Activated T-cell treated with anti-CD3 and anti-CD28 coated beads, Interleukin-2, amount 50 U/mL, for 24 hours (primary cell): ENCODE measurements at regions not wholly inside any gene's neighbourhood (a gene's known extent, or its start where the extent isn't known, plus 50 kb on each side); places are given as distances from the start of the nearest gene placed in this dataset.

Experiments used
- DNase-seq: peaks from one replicate; pipeline ENCODE4 v3.0.0-alpha.2; 2020
- H3K27ac Mint-ChIP-seq: 2 replicates; pipeline ENCODE4 v1.8.0; 2020; ENCODE audit warnings: mild to moderate bottlenecking, mixed read lengths
- H3K27me3 Mint-ChIP-seq: 2 replicates; pipeline ENCODE4 v1.8.0; 2020; ENCODE audit warnings: mixed read lengths
- H3K36me3 Mint-ChIP-seq: 2 replicates; pipeline ENCODE4 v1.8.0; 2020; ENCODE audit warnings: low read depth, mixed read lengths
- H3K4me1 Mint-ChIP-seq: 2 replicates; pipeline ENCODE4 v1.8.0; 2020; ENCODE audit warnings: low read depth, mixed read lengths
- H3K4me3 Mint-ChIP-seq: 2 replicates; pipeline ENCODE4 v1.8.0; 2020; ENCODE audit warnings: mild to moderate bottlenecking, moderate library complexity, mixed read lengths
- H3K9me3 Mint-ChIP-seq: 2 replicates; pipeline ENCODE4 v1.8.0; 2020; ENCODE audit warnings: mixed read lengths

DNA sequence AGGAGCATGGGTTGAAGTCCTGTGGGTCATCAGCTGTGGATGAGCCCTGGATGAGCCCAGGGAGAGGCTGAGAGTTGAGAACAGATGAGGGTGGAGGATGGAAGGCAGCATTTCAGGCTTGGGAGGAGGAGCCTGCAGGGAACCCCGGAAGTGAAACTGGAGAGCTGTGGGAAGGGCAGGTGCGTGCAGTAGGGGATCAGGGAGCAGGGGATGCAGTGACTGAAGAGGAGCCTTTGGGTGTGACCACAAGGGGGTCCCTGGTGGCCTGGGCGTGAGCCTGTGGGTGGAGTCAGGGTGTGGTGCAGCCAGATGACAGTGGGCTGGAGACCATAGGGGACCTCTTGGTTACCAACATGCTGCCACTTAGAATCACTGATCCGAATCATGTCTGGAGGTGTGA lies 115.5 kb downstream of the PAPOLA start:
- no peaks in the 10 kb centered on the region for H3K36me3 Mint-ChIP-seq
- H3K27ac Mint-ChIP-seq = no peak overlapping the region
- H3K27me3 Mint-ChIP-seq = peaks cover 23% of the 10 kb centered on the region
- H3K4me3 Mint-ChIP-seq = no peak overlapping the region
- DNase-seq = no peak
- no peaks in the 10 kb centered on the region for H3K9me3 Mint-ChIP-seq
- no peaks in the 10 kb centered on the region for H3K4me1 Mint-ChIP-seq

DNA sequence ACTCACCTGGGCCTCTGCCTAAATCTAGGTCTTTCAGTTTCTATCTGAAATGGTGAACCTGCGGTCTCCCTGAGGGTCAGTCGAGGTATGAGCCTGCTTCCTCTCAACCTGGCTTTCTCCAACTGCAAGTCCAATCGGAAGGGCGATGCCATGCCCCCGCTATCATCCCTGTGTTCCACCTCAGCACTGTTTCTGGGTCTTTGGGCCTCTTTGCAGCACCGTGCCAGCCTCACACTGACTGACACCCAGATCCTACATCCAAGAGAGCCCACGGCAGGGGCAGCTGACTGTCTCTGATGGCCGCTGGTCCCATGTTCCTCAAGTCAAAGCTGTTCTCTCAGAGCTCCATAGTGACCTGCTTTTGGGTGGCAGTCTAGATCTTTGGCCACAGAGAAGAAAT lies 120.7 kb downstream of the PAPOLA start:
- no peaks in the 10 kb centered on the region for H3K9me3 Mint-ChIP-seq
- peaks cover 16% of the 10 kb centered on the region for H3K27me3 Mint-ChIP-seq
- no peaks in the 10 kb centered on the region for H3K36me3 Mint-ChIP-seq
- no peaks in the 10 kb centered on the region for H3K4me1 Mint-ChIP-seq
- H3K4me3 Mint-ChIP-seq = no peak overlapping the region
- H3K27ac Mint-ChIP-seq = no peak overlapping the region
- DNase-seq = no peak

DNA sequence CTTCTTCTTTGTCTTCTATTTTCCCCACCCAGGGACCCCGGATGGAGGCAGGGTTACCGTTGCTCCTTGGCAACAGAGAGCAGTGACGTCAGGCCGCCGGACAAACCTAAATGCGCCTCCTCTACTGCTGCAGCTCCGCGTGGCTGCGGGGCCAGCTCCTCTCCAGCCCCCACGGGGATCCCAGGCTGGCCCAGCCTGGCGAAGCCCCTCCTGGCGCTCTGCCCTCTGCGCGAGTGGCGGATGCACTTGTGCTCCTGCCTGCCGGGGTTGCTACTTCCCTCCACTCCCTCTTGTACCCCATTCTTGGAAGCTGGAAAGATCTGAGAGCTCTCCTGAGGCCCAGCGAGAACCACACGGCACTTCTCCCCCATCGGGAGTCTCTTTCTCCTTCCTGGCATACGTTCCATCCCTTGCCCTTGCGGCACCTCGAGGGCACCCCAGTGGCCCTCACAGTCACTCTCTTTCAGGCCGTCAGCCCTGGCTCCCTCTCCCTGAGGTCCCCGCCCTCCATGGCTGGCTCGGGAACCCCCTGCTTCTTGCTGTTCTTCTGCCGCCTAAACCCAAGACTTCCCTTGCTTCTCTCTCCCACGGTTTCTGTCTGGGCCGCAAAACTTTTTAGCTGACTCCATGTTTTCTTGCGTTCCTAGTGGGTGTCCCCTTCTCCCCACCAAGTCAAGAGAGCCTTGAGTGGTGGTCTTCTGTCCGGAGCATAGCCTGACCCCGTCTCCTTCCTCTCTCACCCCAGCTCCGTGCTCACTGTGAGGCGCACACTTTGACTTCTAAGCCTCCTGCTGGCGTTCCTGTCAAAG lies 121.7 kb downstream of the PAPOLA start:
- Mint-ChIP-seq H3K27ac (no peak overlapping the region), H3K36me3 (no peaks in the 10 kb centered on the region), H3K9me3 (no peaks in the 10 kb centered on the region), H3K4me1 (no peaks in the 10 kb centered on the region), H3K4me3 (no peak overlapping the region), H3K27me3 (peaks cover 16% of the 10 kb centered on the region)
- DNase-seq = peak; percentile 11

- DNase-seq = peak; percentile 21
- Mint-ChIP-seq H3K4me3 (no peak overlapping the region), H3K36me3 (no peaks in the 10 kb centered on the region), H3K4me1 (no peaks in the 10 kb centered on the region), H3K9me3 (no peaks in the 10 kb centered on the region), H3K27me3 (peaks cover 13% of the 10 kb centered on the region), H3K27ac (no peak overlapping the region)
Observed at GRCh38 chr14:96624661-96625425, 122.7 kb downstream of the PAPOLA start.

GRCh38 chr14:96625426-96625985 lies 123.3 kb downstream of the PAPOLA start:
- Mint-ChIP-seq H3K36me3 (no peaks in the 10 kb centered on the region), H3K4me1 (no peaks in the 10 kb centered on the region), H3K4me3 (no peak overlapping the region), H3K27ac (no peak overlapping the region), H3K9me3 (no peaks in the 10 kb centered on the region), H3K27me3 (peaks cover 13% of the 10 kb centered on the region)
- peak; percentile 9 for DNase-seq

GRCh38 chr14:96626121-96626768 lies 124.1 kb downstream of the PAPOLA start:
- DNase-seq = peak; percentile 22
- Mint-ChIP-seq H3K4me3 (no peak overlapping the region), H3K36me3 (no peaks in the 10 kb centered on the region), H3K9me3 (no peaks in the 10 kb centered on the region), H3K27ac (no peak overlapping the region), H3K4me1 (no peaks in the 10 kb centered on the region), H3K27me3 (peaks cover 13% of the 10 kb centered on the region)

DNA sequence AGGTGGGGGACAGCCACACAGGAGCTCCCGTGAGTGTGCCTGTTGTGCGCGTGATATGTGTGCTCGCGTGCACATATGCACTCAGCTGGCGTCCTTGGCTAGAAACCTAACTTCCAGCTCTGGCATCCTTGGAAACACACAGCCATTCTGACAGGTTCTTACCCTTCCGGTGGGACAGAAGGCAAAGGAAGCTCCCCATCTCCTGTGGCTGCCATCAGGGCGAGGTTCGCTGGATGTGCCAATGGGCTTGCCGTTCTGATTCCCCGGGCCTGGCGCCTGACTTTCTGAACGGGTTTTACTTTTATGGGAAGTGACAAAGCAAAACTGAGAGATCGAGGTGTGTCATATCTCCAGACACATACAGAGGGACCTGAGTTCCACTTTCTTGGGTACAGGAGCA lies 124.7 kb downstream of the PAPOLA start:
- Mint-ChIP-seq H3K36me3 (no peaks in the 10 kb centered on the region), H3K4me3 (no peak overlapping the region), H3K4me1 (no peaks in the 10 kb centered on the region), H3K27ac (no peak overlapping the region), H3K9me3 (no peaks in the 10 kb centered on the region), H3K27me3 (peaks cover 13% of the 10 kb centered on the region)
- DNase-seq = peak; percentile 34

GRCh38 chr14:96627386-96627785 lies 125.2 kb downstream of the PAPOLA start:
- Mint-ChIP-seq H3K27me3 (peaks cover 13% of the 10 kb centered on the region), H3K4me3 (no peak overlapping the region), H3K27ac (no peak overlapping the region), H3K36me3 (no peaks in the 10 kb centered on the region), H3K9me3 (no peaks in the 10 kb centered on the region), H3K4me1 (no peaks in the 10 kb centered on the region)
- peak; percentile 2 for DNase-seq

DNA sequence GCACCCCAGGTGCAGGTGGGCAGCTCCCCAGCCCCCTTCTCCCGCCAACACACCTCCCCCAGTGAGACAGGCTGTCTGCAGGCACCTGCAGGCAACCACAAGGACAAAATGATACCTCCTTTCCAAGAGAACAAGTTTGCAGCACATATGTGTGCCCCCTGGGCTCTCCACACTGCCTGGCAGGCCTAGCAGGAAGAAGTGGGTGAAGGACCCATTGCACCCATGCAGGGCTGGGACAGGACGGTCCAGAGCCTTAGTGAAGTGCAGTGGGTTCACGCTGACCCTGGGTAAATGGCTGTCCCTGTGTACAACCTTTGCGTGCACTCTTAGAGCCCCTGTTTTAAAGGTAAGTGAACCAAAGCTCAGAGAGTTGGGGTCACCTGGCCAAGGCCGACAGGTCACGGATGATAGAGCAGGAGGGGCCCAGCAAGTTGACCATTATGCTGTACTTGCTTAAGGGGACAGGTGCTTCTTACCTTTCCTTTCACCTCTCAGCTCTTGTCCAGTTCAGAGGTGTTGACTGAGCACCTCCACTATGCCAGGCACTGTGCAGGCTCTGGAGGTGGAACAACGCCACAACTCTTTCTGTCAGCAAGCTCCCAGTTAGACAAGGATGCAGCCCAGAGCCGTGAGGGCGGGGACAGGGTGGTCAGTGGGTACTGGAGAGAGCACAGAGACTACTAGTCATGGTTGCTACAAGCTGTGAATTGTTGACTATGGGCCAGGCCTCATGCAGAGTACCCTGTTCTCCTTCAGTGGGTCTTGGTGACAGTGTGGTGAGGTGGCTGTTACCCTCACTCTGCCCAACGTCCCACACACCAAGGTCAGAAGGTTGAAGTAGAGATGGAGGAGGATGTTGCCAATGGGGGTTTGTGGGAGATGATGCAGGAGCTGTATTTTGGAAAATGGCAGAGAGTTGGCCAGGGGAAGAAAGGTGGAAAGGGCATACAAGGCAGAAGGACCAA lies 125.9 kb downstream of the PAPOLA start:
- Mint-ChIP-seq H3K4me1 (no peaks in the 10 kb centered on the region), H3K9me3 (no peaks in the 10 kb centered on the region), H3K27ac (no peak overlapping the region), H3K4me3 (no peak overlapping the region), H3K36me3 (no peaks in the 10 kb centered on the region), H3K27me3 (peaks cover 9% of the 10 kb centered on the region)
- peak; percentile 17 for DNase-seq

DNA sequence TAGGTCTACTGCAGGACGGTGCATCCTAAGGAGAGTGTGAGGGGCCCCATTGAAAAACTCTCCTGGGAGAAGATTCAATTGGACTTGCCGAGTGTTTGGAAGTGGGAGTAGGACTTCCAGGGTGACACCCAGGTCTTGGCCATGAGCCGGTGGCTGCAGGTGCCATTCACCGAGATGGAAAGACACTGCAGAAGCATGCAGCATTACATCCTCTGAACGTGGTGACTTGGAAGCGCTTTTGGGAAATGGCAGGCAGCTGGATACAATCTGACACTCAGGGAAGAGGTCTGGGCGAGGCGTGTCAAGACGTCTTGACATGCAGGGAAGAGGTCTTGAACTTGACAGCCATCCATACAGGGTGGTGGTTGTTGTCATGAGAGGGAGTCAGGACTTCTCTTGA lies 126.9 kb downstream of the PAPOLA start:
- no peaks in the 10 kb centered on the region for H3K36me3 Mint-ChIP-seq
- no peak overlapping the region for H3K4me3 Mint-ChIP-seq
- H3K27ac Mint-ChIP-seq = no peak overlapping the region
- H3K27me3 Mint-ChIP-seq = peaks cover 4% of the 10 kb centered on the region
- DNase-seq = peak; percentile 14
- H3K9me3 Mint-ChIP-seq = no peaks in the 10 kb centered on the region
- no peaks in the 10 kb centered on the region for H3K4me1 Mint-ChIP-seq

- DNase-seq = peak; percentile 12
- Mint-ChIP-seq H3K27me3 (peaks cover 4% of the 10 kb centered on the region), H3K27ac (no peak overlapping the region), H3K9me3 (no peaks in the 10 kb centered on the region), H3K36me3 (no peaks in the 10 kb centered on the region), H3K4me3 (no peak overlapping the region), H3K4me1 (no peaks in the 10 kb centered on the region)
Observed at GRCh38 chr14:96629558-96630222, 127.5 kb downstream of the PAPOLA start.

DNA sequence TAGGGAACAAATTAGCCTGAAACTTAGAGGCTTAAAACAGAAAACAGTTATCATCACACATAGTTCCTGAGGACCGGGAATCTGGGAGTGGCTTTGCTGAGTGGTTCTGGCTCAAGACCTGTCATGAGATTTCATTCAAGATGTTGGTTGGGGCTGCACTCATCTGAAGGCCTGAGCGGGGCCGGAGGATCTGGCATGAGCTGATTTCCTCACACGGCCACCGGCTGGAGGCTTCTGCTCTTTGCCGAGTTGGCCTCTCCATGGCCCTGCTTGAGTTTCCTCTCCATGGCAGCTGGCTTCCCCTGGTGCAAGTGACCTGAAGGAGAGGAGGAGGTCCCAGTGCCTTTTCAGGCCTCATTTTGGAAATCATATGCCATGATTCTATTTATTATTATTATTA lies 128.1 kb downstream of the PAPOLA start:
- peak; percentile 5 for DNase-seq
- no peak overlapping the region for H3K27ac Mint-ChIP-seq
- peaks cover 4% of the 10 kb centered on the region for H3K27me3 Mint-ChIP-seq
- no peaks in the 10 kb centered on the region for H3K36me3 Mint-ChIP-seq
- no peaks in the 10 kb centered on the region for H3K9me3 Mint-ChIP-seq
- H3K4me1 Mint-ChIP-seq = no peaks in the 10 kb centered on the region
- H3K4me3 Mint-ChIP-seq = no peak overlapping the region

- DNase-seq = peak; percentile 3
- H3K9me3 Mint-ChIP-seq = no peaks in the 10 kb centered on the region
- no peak overlapping the region for H3K4me3 Mint-ChIP-seq
- H3K27ac Mint-ChIP-seq = no peak overlapping the region
- peaks cover 4% of the 10 kb centered on the region for H3K27me3 Mint-ChIP-seq
- H3K36me3 Mint-ChIP-seq = no peaks in the 10 kb centered on the region
- no peaks in the 10 kb centered on the region for H3K4me1 Mint-ChIP-seq
Observed at GRCh38 chr14:96631030-96631429, 128.8 kb downstream of the PAPOLA start.
